Lower leg skin (tissue), 2 donors: ENCODE measurements at regions not wholly inside any gene's neighbourhood (a gene's known extent, or its start where the extent isn't known, plus 50 kb on each side); places are given as distances from the start of the nearest gene placed in this dataset.

Experiments used
- microRNA-seq, 2 donors: library from miRNA; unstranded; fragments of <30 nt; microRNA quantifications; one replicate each; pipeline ENCODE4, GENCODE V29; 2016; ENCODE audit warnings: borderline replicate concordance in 2 of 2, borderline number of aligned reads in 1 of 2

Small RNAs in the stretch of these regions (microRNA-seq; reads per million reads assigned to microRNA genes)
- gene MIR6760: 0 reads per million in 2 donors
